NOMO-1 treated with dmso at 0.1 percent for 144 hours (cell line): ENCODE measurements at regions not wholly inside any gene's neighbourhood (a gene's known extent, or its start where the extent isn't known, plus 50 kb on each side); places are given as distances from the start of the nearest gene placed in this dataset.
"Not testable (repeated sequence)": the region's sequence is repeated elsewhere in the genome, so short reads cannot be mapped to it uniquely, and the experiment has no call there.

Experiments
- DNase-seq: peaks from one replicate; lab custom pipeline; 2025; ENCODE audit not compliant: unreplicated experiment; lab: John Stamatoyannopoulos, UW

GRCh38 chr16:35170061-35170460, 1710.6 kb downstream of the TP53TG3F start:
- not testable (repeated sequence) for DNase-seq

- no peak for DNase-seq
These were observed 1711.2 kb downstream of the TP53TG3F start for GRCh38 chr16:35170610-35171009.

DNA sequence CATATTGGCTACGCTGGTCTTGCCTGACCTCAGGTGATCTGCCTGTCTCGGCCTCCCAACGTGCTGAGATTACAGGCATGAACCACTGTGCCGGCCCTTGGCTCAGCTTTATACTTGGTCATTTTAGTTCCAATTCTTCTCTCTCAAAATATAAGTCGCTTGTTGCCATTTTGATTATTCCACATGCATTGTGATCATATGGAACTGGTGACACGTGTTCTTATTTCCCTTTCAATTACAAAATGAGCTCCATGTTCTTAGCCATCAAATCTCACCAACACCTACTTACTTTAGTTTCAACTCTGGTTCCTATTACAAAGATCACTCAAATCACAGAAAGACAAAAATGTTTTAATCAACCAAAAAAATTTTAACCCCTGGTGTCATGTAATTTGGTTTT, 1711.7 kb downstream of the TP53TG3F start:
- DNase-seq = no peak

- DNase-seq = no peak
These were observed 1713.9 kb downstream of the TP53TG3F start for GRCh38 chr16:35173295-35173694.

DNA sequence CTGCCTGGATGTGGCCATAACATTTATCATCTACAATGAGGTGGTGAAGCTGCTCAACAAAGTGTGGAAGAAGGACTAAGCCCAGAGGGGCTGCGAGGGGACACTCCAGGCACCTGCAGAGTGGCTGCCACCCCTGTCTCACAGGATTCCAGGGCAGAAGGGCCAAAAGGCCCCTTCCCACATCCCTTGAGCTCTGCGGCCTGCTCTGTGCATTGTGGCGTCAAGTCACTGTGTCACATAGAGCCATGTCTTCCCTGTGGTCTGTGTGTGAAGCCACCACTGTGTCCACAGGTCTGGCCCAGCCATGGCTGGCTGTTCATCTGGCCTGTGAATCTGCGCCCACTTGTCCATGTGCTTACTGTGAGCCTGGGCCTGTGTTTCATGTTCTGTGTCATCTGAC, 1714.6 kb downstream of the TP53TG3F start:
- DNase-seq = no peak

- DNase-seq = no peak
These were observed 1717.0 kb downstream of the TP53TG3F start for GRCh38 chr16:35176449-35176848.

- DNase-seq = no peak
These were observed 1718.4 kb downstream of the TP53TG3F start for GRCh38 chr16:35177851-35178250.

DNA sequence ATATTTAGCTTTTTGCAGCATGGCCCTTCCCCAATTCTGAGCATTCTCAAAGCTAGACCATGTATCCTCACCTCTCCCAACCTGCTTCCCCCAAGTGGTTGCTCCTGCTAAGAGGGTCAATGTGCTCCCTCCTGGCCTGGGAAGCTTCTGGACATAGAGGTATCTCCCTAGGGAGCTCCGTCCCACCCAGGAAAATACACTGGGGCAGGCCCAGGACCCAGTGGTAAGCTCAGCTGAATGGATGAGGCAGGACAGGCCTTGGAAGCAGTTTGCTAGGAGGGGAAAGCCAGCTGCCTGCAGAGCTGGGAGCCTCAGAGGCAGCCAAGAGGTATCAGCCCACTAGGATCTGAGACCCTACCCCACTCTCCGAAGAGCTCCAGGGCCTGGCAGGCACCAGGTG, 1721.6 kb downstream of the TP53TG3F start:
- DNase-seq = no peak

- DNase-seq = no peak
These were observed 1722.1 kb downstream of the TP53TG3F start for GRCh38 chr16:35181422-35182030.

- DNase-seq = no peak
These were observed 1722.7 kb downstream of the TP53TG3F start for GRCh38 chr16:35182043-35182677.

- no peak for DNase-seq
These were observed 1723.6 kb downstream of the TP53TG3F start for GRCh38 chr16:35182943-35183550.

DNA sequence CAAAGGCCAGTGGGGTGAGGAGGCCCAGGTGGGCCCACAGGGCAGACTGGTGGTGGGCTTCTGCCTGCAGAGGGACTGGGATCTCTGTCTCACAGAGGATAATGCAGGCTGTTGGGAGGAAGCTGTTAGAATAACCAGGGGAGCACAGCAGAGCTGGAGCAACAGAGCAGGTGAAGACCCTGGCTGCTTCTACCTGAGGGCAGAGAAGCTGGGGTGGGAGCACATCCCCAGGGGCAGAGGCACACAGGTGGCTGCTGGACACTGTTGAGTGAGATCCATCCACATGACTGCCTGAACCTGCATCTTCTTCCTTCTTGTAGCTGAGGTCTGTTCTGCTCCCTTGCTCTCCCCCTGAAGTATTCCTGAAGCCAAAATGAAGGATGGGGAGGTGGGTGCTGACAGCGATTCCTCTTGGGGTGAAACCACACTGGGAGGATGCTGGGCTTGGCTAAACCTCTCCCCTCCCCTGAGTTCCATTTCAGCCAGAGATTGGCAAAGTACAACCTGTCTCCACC, 1725.0 kb downstream of the TP53TG3F start:
- no peak for DNase-seq

- DNase-seq = no peak
These were observed 1726.1 kb downstream of the TP53TG3F start for GRCh38 chr16:35185366-35186044.

DNA sequence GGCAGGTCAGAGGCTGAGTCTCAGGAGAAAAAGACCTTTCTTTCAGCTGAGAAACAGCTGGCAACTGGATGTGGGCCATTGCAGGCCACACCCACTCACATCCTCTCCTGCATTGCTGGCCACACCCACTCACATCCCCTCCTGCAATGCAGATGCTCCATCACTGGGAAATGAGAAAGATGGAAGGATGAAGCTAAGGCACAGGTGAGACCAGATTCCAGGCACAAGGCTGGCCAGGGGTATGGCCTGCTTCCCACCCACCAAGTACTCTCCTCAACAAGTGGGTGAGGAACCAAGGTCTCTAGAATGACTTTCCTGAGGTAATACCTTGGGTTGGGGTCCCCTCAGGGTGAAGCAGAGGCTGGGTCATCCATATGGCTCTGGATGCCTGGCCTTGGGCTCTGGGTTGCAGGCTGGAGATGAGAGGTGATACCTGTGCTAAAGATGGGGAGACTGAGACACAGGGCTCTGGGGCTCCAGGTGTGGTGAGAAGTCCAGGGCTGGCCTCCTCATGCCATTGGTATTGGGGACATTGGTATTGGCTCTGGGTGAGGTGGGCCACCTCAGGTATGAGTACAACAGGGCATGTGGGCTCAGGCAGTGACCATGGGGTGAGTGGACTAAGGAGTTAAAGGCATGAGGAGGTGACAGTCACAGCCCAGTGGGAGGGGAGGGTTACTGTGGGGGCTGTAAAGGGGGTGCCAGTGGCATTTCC, 1726.8 kb downstream of the TP53TG3F start:
- DNase-seq = no peak

GRCh38 chr16:35187665-35188225, 1728.3 kb downstream of the TP53TG3F start:
- DNase-seq = no peak

- DNase-seq = no peak
These were observed 1729.1 kb downstream of the TP53TG3F start for GRCh38 chr16:35188288-35189155.

GRCh38 chr16:35192993-35193392, 1733.6 kb downstream of the TP53TG3F start:
- DNase-seq = no peak

DNA sequence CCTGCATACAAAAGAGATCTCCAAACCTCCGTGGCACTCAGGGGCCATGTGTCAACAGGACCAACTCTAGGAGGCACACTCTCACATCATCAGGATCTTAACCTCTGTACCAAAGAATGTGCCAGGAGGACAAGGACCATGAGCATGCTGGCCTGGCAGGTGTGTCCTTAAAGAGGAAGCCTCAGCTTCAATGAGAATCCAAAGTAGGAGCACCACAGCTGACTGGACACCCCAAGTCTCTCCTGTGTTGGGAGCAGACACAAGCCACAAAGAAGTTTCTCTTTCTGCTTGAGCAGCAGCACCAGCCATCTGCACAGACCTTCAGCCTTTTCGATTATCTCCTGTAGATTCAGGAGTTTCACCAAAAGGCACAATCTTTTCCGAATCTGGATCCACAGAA, 1734.5 kb downstream of the TP53TG3F start:
- no peak for DNase-seq

DNA sequence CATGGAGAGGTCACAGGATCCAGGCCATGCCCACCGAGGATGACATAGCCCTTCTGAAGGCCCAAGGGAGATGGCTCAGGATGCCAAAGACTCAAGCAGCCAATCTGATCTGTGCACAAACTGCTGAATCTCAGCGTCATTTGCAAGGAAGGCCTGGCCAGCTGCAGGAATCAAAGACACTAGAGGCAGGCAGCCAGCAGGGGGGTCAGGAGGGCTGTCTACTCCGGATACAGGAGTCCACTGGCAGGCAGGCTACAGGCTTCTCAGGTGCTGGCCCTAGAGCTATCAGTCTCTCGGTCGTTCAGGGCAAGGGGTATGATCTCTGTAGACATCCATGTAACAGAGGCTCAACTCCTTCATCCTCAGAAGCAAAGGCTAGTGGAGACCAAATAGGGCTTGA, 1735.3 kb downstream of the TP53TG3F start:
- no peak for DNase-seq
